HepG2 (cell line): ENCODE measurements at regions not wholly inside any gene's neighbourhood (a gene's known extent, or its start where the extent isn't known, plus 50 kb on each side); places are given as distances from the start of the nearest gene placed in this dataset.

Experiments used
- ATAC-seq: fragments of 200-7000 bp; cut with Tn5 transposase; 3 replicates; pipeline ENCODE4 v1.9.1; 2020; ENCODE audit warnings: mild to moderate bottlenecking, moderate library complexity
- BruUV-seq: library from RNA; stranded (reverse); fragments of 400-500 nt; replicated peaks from 2 replicates; lab custom pipeline; 2021; lab: Mats Ljungman, UMichigan
- CTCF ChIA-PET: fragments of 300-600 bp; formaldehyde crosslinking; extraction: SDS; loops from one replicate; lab custom pipeline; 2021; ENCODE audit warnings: low total read pairs, inconsistent platforms, low intra/inter-chr PET ratio; lab: Yijun Ruan, JAX
- POLR2A ChIA-PET: fragments of 350-600 bp; sonication (Branson Sonifier 250); formaldehyde crosslinking; loops from one replicate; lab custom pipeline; 2020; ENCODE audit warnings: antibody characterized with exemption, inconsistent platforms; lab: Yijun Ruan, JAX
- DNase-seq: peaks from one replicate; pipeline ENCODE4 v3.0.0-alpha.2; 2015; ENCODE audit warnings: low spot score
- FAIRE-seq: peaks from 3 replicates; lab custom pipeline; 2011; peaks lifted over from hg19 to GRCh38; lab: Jason Lieb, UNC
- H2AFZ ChIP-seq: one replicate; pipeline ENCODE4 v1.6.1; 2011; ENCODE audit warnings: low read length, inconsistent platforms
- H3K27ac ChIP-seq: fragments of 300-600 bp; 3 replicates; pipeline ENCODE4 v1.8.0; 2011; ENCODE audit warnings: mixed run types, mild to moderate bottlenecking, mixed read lengths, low read length, inconsistent platforms; ENCODE audit not compliant: insufficient read depth; ENCODE audit errors: extremely low read length
- H3K27me3 ChIP-seq, 2 experiments: fragments of 200-600 bp in 1 of 2; 2 replicates in 1 of 2; 3 replicates in 1 of 2; pipeline versions ENCODE4 v1.6.0 to v1.8.0; 2011; ENCODE audit warnings: low read length in 2 of 2, mild to moderate bottlenecking in 2 of 2, moderate library complexity in 2 of 2, inconsistent platforms in 1 of 2; ENCODE audit not compliant: insufficient read depth in 2 of 2, control insufficient read depth in 1 of 2
- H3K36me3 ChIP-seq, 2 experiments: fragments of 200-600 bp in 1 of 2; replicated peaks in 1 of 2; 2 replicates in 1 of 2; 3 replicates in 1 of 2; pipeline versions ENCODE4 v1.5.1 to v1.8.0; 2011; ENCODE audit warnings: low read length in 2 of 2, inconsistent platforms in 1 of 2; ENCODE audit not compliant: insufficient read depth in 2 of 2, control insufficient read depth in 1 of 2
- H3K4me1 ChIP-seq: 2 replicates; pipeline ENCODE4 v1.5.1; 2012; ENCODE audit warnings: low read length, inconsistent platforms; ENCODE audit not compliant: insufficient read depth
- H3K4me2 ChIP-seq: 2 replicates; pipeline ENCODE4 v1.6.0; 2011; ENCODE audit warnings: low read depth, low read length, inconsistent platforms
- H3K4me3 ChIP-seq, 3 experiments: fragments of 200-600 bp in 1 of 3; sonication (generic), shearing (Covaris generic) in 1 of 3; replicated peaks in 1 of 3; 2 replicates each; pipeline ENCODE4 v1.5.1; 2011 to 2016; ENCODE audit warnings: low read length in 3 of 3, inconsistent platforms in 2 of 3, low read depth in 2 of 3, mild to moderate bottlenecking in 2 of 3, control low read depth in 1 of 3, mixed read lengths in 1 of 3; ENCODE audit not compliant: insufficient read depth in 1 of 3
- H3K79me2 ChIP-seq: one replicate; pipeline ENCODE4 v1.6.1; 2011; ENCODE audit warnings: low read length, inconsistent platforms; ENCODE audit not compliant: insufficient read depth
- H3K9ac ChIP-seq: 2 replicates; pipeline ENCODE4 v1.6.0; 2011; ENCODE audit warnings: mild to moderate bottlenecking, low read depth, low read length, inconsistent platforms; ENCODE audit not compliant: insufficient read depth
- H3K9me3 ChIP-seq: 2 replicates; pipeline ENCODE4 v1.5.1; 2012; ENCODE audit warnings: mild to moderate bottlenecking, low read length
- H4K20me1 ChIP-seq: 2 replicates; pipeline ENCODE4 v1.6.0; 2011; ENCODE audit warnings: inconsistent platforms, mild to moderate bottlenecking, low read length, moderate library complexity; ENCODE audit not compliant: insufficient read depth
- DNMT3B ChIP-seq: conservative IDR thresholded peaks from 2 replicates; pipeline ENCODE4 v1.6.1; 2016; ENCODE audit warnings: missing biosample characterization, control low read depth
- ESRRA ChIP-seq: sonication (generic); formaldehyde crosslinking; IDR thresholded peaks from 2 replicates; pipeline ENCODE4 v1.5.1; 2020; ENCODE audit warnings: mild to moderate bottlenecking, low read depth, missing genetic modification reagents
- MIER2 ChIP-seq: IDR thresholded peaks from 2 replicates; pipeline ENCODE4 v1.6.1; 2016; ENCODE audit warnings: missing biosample characterization, missing genetic modification reagents
- MTA1 ChIP-seq: sonication (generic); formaldehyde crosslinking; IDR thresholded peaks from 2 replicates; pipeline ENCODE4 v1.4.0; 2020; ENCODE audit warnings: missing genetic modification reagents, mild to moderate bottlenecking, borderline replicate concordance
- MXD1 ChIP-seq: sonication (generic); formaldehyde crosslinking; IDR thresholded peaks from 2 replicates; pipeline ENCODE4 v1.4.0; 2020; ENCODE audit warnings: mild to moderate bottlenecking, missing genetic modification reagents
- NFKB2 ChIP-seq: sonication (generic); formaldehyde crosslinking; IDR thresholded peaks from 2 replicates; pipeline ENCODE4 v1.4.0; 2020; ENCODE audit warnings: missing genetic modification reagents, borderline replicate concordance
- ZNF124 ChIP-seq: sonication (generic); formaldehyde crosslinking; IDR thresholded peaks from 2 replicates; pipeline ENCODE4 v1.4.0; 2020; ENCODE audit warnings: missing genetic modification reagents
- ZNF660 ChIP-seq: sonication (generic); formaldehyde crosslinking; IDR thresholded peaks from 2 replicates; pipeline ENCODE4 v1.5.1; 2020; ENCODE audit warnings: mild to moderate bottlenecking, low read depth, missing genetic modification reagents, borderline replicate concordance
- in situ Hi-C: cut with HindIII; loops from 2 replicates; pipeline ENCODE4 v1.10.0; 2017; ENCODE audit warnings: low pct_unique_long_range_greater_than_20kb; ENCODE audit not compliant: extremely low pct_ligation_motif_present
- intact Hi-C: fragments of 100-400 bp; cut with micrococcal nuclease; formaldehyde crosslinking; loops from one replicate; pipeline ENCODE4 v1.10.0; 2022; ENCODE audit not compliant: unreplicated experiment
- TF ChIP-seq, protein P1 (sequence below): sonication (generic); formaldehyde crosslinking; IDR thresholded peaks from 2 replicates; pipeline ENCODE4 v1.5.0; 2020; ENCODE audit warnings: mild to moderate bottlenecking, missing genetic modification reagents, borderline replicate concordance

DNA sequence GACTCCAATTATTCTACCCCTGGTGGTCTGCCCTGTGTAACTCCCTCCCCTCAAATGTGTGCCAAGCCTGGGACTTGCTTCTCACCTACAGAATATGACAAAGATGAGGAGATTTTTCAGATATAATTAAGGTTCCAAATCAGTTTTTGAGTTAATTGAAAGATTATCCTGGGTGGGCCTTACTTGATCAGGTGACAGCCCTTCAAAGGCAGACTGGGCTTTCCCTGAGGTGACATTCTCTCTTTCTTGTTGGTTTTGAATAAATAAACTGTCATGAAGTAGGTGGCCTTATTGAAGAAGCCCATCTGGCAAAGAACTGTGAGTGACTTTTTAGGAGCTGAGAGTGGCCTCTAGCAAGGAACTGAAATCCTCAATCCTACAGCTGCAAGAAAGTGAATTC is 106.0 kb downstream of the BRMS1L start:
- H3K9me3 ChIP-seq = no peaks in the 10 kb centered on the region
- in situ Hi-C loops (no loop called here), intact Hi-C loops (no loop called here)
- H3K4me3 ChIP-seq = no peak overlapping the region
- no peak overlapping the region for H3K4me2 ChIP-seq
- POLR2A ChIA-PET = no interaction called here
- CTCF ChIA-PET = no interaction called here
- no peaks in the 10 kb centered on the region for H3K79me2 ChIP-seq
- no peak overlapping the region for H3K9ac ChIP-seq
- no peak for FAIRE-seq
- no TSS peak for BruUV-seq
- no peak for DNase-seq
- ATAC-seq = peak; percentile 23; the same call in 1 of the 3 replicates
- H2AFZ ChIP-seq = no peak overlapping the region
- TF ChIP-seq ZNF124 (CRISPR knock-in tag) (no peak), ZNF660 (CRISPR knock-in tag) (no peak), ESRRA (CRISPR knock-in tag) (no peak), MXD1 (no peak), MTA1 (CRISPR knock-in tag) (no peak), MIER2 (CRISPR knock-in tag) (no peak), DNMT3B (CRISPR knock-in tag) (no peak), NFKB2 (no peak)
- TF ChIP-seq, protein P1, sequence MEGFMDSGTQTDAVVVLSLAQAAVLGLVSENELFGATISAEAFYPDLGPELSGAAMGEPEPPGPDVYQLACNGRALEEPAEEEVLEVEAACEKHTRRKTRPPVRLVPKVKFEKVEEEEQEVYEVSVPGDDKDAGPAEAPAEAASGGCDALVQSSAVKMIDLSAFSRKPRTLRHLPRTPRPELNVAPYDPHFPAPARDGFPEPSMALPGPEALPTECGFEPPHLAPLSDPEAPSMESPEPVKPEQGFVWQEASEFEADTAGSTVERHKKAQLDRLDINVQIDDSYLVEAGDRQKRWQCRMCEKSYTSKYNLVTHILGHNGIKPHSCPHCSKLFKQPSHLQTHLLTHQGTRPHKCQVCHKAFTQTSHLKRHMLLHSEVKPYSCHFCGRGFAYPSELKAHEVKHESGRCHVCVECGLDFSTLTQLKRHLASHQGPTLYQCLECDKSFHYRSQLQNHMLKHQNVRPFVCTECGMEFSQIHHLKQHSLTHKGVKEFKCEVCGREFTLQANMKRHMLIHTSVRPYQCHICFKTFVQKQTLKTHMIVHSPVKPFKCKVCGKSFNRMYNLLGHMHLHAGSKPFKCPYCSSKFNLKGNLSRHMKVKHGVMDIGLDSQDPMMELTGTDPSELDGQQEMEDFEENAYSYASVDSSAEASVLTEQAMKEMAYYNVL (CRISPR knock-in tag) = no peak
- TF ChIP-seq, all 625 proteins: peak for 0
- H3K27ac ChIP-seq = no peak overlapping the region
- no peaks in the 10 kb centered on the region for H4K20me1 ChIP-seq
- no peaks in the 10 kb centered on the region for H3K36me3 ChIP-seq
- no peaks in the 10 kb centered on the region for H3K4me1 ChIP-seq
- H3K27me3 ChIP-seq = peaks cover 0 to 6% of the 10 kb centered on the region in 2 experiments; a peak in 1 of 5 replicates
